NCI-H1930 (cell line): ENCODE measurements at regions not wholly inside any gene's neighbourhood (a gene's known extent, or its start where the extent isn't known, plus 50 kb on each side); places are given as distances from the start of the nearest gene placed in this dataset.

Experiments used
- DNase-seq, 2 experiments: peaks; one replicate each; lab custom pipeline; 2025; lab: John Stamatoyannopoulos, UW

DNA sequence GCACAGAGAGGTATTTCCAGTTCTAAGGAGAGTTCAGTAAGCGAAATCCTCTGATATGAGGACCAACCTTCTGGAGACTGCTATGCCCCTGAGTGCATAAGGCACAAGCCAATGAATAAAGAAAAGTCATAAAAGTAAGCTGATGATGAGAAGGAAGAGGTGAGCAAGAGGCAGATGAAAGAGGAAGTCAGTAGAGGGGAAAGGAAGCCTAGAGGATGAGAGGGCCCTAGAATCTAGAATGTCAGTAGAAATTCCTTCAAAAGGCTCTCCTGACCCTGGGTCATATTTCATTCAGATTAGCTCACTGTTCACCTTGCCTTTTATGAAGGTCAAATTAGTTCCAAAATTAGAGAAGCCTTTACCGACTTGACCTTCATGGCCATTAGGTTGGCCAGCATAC lies 209.2 kb downstream of the CD83 start:
- no peak for DNase-seq

DNA sequence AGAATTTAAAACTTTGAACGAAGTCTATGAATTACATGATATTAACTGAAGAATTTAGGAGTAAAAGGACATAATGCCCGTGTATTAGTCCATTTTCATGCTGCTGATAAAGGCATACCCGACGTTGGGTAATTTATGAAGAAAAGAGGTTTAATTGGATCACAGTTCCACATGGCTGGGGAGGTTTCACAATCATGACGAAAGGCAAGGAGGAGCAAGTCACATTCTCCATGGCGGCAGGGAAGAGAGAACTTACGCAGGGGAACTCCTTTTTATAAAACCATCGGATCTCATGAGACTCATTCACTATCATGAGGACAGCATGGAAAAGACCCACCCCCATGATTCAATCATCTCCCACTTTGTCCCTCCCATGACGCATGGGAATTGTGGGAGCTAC lies 210.6 kb downstream of the CD83 start:
- DNase-seq: no peak

DNA sequence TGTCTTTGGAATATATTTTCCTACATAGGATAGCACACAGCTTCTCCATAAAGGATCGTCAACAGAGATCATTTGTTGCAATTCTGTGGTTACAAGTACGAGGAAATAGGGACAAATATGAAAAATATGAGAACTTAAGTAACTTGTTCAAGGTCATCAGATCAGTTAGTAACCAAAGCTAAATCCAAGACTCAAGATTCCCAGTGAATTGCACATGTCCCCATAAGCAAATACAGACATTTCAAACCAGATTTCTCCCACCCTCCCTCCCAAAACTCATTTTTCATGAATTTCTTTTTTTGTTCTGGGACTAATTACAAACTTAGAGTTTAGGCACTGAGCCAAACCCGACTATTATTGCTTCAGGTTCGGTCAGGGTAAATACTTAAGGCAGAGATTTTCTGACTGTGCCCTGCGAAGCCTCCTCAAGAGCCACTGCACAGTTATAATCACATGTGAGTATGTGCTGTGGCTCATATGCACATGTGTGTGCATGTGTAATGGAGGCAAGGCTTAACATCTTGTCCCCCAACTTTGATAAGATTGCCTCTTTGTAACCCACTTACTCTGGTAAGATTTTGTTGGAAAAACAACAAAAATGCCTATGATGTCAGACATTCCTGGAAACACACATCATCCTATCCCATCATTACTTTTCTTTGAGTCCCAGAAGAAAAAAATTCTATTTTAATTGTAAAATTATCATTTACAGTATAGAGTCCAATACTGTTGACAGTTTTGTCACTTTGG lies 216.2 kb downstream of the CD83 start:
- no peak for DNase-seq

DNA sequence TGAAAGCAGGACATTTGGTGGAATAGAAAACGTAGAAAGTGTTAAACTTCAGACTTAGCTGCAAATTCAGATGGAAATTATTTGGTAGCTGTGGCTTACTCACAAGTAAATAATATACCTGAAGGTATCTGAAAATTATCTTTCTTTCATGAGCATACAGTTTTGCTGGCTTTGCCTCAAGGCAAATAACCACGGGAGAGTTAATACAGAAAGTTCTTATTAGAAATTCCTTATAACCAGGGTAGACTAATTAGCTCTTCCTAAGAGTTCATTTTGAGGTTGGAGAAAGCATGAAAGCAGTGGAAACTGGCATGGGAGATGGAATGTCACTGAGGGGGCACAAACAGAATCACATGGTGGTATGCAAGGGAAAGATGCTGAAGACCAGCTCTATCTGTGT lies 217.5 kb downstream of the CD83 start:
- no peak for DNase-seq

DNA sequence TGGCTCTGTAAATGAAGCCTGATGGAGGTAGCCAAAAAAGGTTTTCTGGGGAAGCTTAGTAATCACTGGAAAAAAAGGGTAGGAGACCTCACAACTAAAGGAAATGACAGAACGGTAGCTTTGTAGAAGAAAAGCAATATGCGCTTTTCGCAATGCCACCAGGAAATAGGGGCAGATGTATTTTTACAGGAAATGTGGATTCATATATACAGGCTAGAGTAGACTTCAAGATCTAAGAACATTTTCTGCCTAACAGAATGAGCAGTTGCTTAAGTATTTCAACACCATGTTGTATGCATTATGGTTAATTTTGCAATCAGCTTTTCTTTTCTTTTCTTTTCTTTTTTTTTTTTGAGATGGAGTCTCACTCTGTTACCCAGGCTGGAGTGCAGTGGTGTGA lies 219.6 kb downstream of the CD83 start:
- no peak for DNase-seq

DNA sequence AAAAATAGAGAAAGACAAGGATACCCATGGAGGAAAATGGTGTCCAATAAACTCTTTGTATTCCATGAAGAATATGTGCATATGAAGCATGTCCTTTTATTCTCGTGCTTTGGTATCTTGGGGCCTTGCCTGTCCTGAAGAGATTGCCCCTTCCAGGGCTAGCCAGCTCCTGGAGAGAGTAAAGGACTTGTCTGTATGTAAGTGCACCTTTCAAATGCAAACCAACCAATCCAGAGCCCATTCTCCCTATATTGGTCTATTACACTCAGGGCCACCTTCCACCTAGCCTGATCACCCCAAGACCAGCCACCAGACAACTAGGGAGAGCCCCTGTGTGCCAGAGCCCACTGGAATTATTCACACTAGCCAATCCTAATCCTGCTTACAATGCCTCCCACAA lies 221.6 kb downstream of the CD83 start:
- DNase-seq: no peak

DNA sequence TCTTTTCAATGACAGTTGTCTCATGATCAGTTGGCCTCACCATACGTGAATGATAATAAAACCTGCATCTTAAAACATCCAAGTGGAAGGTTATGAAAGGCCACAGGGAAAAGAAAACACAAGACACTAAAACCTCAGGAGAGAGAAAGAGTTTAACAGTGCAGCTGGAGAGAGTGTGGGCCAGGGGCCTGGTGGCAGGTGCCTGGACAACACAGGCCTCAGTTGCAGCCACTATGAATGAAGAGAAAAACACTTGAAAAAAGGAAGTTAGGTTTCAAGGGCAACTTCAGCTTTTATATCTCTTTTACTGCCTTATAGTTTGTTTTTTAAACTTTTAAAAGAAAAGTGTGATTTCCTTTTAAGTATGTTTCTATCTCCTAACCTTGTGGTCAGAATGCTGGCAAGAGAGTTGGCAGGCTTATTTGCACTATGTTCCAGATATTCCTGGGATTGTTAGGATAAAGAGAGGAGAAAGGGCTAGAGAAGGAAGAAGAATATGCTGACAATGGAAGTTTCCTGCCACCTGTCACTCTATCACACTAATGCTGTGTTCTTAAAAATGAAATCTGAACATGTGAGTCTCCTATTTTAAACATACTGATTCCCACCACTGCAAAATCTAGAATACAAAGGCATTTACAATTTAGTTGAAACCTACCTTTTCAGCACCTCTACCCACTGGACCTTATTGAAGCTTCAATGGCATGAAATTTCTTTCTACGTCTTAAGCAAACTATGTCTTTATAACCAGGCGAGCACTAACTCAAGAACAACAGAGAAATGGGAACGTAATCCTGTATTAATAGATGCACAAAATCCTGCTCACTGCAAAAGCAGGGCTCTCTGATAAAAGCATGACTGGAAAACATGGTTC lies 222.4 kb downstream of the CD83 start:
- DNase-seq: no peak

DNA sequence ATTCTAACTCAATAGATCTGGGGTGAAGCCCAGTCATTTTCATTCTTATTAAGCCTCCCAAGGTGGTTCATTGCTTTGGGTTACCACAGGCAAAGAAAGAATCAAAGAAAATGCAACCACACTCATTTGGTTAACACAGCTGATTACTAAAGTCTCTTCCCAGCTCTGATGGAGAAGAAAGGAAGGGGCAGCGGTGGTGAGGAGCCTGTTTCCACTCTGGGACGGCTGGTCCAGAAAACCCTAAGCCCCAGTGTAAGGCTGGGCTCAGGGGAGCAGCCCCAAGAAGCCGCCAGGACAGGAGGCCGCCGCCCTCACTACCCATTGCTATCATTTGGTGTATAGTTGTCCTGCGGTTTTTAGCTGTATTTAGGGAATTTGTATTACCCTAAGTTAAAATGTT lies 226.9 kb downstream of the CD83 start:
- DNase-seq: no peak

DNA sequence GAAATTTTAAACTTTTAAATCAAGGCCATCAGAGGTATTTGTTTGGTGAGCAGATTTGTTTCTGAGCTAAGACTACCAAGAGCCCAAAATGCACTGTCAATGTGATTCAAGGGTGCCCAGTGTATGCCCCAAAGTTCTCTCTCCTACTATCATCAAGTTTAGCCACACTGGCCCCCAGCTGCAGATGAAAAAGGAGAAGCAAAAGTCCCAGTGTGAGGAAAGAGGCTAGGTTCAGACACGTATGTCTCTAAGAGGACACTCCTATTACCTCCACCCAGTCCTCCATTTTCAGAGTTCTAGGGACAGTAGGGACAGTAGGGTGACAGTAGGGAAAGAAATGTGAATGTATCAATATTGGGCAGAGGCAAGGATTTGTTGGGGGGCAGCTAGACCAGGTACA lies 230.8 kb downstream of the CD83 start:
- no peak for DNase-seq

DNA sequence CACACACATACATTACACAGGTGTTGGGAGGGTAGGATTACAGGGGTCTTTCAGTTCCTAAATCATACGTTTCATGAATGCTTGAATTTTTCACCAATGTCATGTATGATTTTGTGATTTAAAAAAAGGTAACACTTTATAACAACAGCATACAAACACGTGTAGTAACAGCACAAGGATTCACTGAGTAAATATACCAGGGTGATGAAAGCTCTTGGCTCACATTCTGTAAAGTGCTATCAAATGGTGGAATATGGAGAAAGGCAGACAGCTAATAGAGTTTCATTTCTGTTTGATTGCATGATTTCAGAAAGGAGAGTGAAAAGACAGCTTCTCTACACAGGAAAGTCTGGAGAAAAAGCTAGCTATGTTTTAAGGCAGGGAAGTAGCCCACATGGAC lies 231.9 kb downstream of the CD83 start:
- no peak for DNase-seq

DNA sequence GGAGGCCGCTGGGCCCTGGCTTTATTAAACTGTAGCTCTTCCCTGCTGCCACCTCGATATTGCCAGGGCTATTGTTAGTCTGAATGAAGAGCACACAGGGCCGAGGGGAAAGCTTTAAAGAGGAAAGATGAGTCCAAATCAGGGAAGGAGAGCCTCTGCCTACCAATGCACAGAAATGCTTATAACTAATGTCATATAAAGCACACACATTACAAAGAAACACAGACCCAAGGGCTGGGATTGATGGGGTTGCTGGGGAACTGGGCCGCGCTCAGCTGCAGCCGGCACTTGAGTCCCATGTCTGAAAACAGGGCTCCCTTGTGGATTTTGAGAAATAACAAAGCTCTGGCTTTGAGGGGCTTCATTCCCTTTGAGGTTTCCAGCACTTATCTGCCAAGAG lies 232.6 kb downstream of the CD83 start:
- DNase-seq: no peak

DNA sequence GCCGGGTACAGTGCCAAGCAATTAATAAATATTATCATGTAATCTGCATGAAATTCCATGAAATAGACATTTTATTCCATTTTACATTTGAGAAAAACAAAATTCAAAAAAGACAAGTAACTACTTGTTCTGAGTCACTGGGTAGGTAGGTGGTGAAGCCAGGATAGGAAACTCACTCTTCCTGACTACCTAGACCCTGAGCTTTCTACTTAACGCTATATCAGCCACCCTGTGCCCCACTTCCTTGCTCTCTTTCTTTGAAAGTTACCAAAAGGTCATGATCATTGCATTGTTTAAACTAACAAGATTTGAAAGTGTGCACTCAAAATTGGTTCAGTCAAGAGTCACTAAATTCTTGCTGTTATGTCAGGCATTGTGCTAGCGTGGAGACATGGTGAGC lies 235.7 kb downstream of the CD83 start:
- no peak for DNase-seq

DNA sequence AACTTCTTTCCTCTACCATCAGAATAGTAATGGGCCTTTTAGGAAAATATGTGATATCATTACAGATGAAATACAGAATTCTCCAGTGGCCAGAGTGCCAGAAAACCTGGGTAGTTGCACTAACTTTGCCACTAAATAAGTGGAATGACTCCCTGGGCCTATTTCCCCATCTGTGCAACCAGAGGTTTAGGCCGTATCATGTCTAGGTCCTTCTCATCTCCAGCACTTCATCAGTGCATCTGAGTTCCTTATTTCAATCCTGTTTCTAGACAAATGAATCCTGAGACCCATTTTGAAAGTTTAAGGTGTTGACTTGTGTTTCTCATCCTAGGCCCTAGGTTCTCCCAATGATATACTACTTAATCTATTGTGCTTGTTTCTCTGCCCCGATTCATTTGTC lies 236.2 kb downstream of the CD83 start:
- DNase-seq: no peak

DNA sequence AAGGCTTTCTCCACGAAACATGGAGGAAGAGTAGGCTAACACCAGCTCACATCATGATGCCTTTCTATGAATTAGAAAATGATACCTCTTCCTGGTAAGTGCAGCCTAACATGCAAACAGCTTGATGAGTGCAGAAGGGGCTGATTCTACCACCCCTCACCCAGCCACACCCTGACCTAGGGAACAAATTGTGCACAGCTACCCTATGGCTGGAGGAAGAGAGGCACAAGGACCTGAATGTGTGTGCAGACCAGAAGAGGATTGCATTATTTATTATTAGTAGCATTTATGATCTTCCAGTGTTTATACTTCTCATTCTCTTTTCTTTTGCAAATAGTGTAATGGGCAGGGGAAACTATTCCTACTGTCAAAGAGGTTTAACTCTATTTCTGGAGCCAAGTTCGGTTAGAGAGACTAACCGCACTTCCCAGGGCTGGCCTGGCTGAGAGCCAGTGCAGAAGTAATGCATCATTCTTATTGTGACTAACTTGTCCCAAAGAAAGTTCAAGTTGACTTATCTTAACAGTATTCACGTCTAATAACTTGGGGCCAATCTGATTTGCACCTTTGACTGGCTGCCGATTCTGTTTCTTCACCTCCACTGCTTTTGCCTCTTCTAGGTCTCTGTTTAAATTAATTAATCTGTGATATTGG lies 237.5 kb downstream of the CD83 start:
- DNase-seq: no peak

DNA sequence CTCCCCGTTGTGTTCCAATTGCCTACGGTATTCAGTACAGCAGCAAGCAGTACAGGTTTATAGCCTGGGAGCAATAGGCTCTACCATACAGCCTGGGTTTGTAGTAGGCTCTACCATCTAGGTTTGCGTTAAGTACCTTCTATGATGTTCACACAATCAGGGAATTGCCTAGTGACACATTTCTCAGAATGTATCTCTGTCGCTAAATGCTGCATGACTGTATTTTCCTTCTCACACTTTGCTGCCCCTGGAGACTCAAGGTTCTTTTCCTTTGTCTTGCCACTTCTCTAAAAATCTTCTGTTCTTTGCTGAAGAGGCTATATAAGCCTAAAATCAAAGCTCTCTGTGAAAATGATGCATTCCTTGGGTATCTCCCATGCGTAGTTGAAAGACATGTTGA lies 241.9 kb downstream of the CD83 start:
- no peak for DNase-seq

DNA sequence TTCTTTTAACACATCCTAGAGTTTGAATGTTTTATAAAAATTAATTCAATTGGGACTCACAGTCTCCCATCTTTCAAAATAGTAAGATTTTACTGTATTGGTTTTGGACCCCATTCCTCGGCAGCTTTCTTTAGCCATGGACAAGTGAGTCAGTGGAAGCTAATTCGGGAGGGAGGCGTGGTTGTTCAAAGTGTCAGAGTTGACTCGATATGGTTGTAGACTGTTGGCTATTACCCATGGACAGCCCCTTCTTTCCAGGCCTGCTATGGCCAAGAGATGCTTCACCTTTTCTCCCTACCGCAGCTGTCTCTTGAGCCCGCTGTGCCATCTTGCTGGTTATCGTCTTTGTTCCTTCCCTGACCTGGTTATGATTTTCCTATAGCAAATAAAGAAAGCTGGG lies 243.0 kb downstream of the CD83 start:
- DNase-seq: no peak

DNA sequence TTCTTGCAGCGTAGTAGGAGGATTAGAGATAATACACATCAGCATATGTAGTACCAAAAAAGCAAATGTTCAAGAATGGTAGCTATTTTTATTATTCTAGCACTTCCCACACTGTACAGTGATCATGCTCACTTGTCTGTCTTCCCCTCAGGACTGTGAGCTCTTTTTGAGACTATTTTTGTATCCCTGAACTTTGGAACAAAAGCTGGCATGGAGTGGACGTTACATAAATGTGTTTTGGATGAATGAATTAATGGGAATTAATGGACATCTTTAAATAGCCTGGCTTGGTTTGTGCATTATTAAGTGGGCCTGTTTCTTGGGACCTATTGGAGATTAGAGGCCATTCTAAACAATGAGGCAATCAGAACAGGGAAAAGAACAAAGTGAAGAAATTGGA lies 243.7 kb downstream of the CD83 start:
- DNase-seq: no peak

DNA sequence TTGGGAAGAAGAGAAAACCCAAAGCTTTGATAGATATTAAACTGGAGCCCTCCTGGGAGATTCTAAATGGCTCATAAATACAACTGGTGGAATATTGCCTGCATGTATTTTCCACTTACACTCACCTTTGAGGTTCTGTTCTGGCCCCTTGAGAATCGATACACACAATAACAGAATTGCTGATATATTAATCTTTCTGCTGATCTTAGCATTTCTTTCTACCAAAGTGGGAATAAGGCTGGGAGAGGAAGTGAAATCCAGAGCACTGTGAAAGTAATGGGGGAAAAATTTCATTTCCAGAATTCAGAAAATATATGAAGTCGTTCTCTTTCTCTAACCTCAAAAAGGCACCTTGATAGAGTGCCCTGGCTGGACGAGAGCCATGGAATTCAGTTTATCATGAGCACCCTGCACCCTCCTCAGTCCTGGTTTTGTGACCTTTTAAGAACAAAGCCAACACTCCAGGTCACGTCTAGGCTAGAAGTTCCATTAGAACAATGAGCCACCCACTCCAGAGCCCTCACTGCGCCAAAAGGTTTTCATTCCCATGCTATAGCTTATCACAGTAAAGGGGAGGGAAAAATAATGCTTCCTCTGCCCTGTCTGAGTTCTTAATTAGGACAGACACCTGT lies 244.5 kb downstream of the CD83 start:
- DNase-seq: no peak

DNA sequence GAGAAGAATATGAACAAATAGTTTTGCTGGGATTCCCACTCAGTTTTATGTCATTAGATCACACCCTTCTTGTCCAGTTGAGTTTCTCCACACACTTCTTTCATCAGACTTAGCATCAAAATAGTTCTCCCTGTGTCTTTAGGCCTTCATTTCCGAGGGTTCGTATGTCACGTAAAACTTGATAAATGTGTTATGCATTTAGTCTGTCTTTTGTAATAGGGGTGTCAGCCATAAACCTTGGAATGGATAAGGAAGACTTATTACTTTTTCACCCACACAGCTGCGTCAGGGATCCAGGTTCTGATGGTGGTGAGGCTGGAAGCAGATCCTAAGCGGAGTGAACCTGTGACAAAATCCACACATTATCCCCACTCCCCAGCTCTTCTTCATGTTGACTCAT lies 246.8 kb downstream of the CD83 start:
- no peak for DNase-seq

DNA sequence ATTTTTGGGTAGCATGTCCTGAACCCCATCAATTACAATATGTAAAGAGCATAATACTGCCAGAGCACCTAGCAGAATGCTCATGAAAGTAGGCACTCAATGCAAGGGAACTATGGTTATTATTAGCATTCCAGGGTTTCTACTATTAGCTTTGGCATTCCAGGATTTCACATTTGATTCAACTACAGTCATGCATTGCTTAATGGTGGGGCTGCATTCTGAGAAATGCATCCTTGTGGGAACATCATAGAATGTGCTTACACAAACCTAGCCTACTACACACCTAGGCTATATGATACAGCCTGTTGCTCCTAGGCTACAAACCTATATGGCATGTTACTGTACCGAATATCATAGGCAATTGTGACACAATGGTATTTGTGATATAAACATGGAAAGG lies 247.8 kb downstream of the CD83 start:
- DNase-seq: no peak

DNA sequence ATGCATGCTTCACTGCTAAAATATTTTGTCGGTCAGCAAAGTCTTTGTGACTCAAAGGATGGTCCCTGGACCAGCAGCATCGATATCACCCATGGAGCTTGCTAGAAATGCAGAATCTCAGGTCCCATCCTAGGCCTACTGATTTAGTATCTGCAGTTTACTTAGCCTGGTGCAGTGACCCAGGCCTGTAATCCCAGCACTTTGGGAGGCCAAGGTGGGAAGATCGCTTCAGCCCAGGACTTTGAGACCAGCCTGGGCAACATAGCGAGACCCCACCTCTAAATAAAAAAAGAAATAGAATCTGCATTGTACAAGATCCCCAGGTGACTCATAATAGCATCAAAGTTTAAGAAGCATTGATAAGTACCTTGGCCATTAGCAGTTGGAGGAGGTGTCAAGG lies 248.7 kb downstream of the CD83 start:
- no peak for DNase-seq

DNA sequence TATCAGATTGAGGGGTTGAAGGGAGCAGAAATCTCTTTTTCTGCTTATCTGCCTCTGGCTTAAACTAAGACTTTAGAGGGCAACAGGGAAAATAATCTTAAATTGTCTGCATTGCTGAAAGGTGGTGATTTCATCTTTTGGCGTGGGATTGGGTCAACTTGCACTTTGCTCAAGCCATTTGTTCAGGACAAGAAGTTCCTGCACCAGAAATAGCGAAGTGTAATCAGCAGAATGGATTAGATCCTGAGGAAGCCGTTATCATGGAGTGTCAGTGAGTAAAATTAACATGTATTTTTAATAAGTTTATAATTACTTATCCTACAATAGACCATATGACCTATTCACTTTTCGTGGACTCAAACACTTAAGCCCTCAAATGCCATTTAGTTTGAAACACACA lies 249.3 kb downstream of the CD83 start:
- DNase-seq: no peak

DNA sequence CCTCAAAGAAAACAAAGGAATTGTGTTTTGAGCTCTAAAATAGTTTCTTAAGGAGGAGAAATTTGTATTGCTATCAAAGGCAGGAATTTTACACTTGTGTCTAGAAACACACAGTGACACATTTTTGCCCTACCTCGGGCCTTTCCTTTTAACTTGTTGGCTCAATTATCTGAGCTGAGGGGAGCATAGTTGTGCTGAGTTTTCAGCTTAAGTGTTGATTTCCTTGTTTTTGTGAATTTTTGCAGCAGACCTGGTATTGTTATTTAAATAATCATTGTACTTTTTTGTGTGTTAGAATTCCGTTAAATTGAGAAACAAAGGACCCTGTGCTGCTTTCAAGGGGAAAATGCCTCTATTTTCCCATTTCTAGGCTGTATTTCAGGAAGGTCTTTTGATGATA lies 249.7 kb downstream of the CD83 start:
- no peak for DNase-seq
